ENCODE measurements at regions not wholly inside any gene's neighbourhood (a gene's known extent, or its start where the extent isn't known, plus 50 kb on each side); places are given as distances from the start of the nearest gene placed in this dataset.

- TF ChIP-seq, protein P1, sequence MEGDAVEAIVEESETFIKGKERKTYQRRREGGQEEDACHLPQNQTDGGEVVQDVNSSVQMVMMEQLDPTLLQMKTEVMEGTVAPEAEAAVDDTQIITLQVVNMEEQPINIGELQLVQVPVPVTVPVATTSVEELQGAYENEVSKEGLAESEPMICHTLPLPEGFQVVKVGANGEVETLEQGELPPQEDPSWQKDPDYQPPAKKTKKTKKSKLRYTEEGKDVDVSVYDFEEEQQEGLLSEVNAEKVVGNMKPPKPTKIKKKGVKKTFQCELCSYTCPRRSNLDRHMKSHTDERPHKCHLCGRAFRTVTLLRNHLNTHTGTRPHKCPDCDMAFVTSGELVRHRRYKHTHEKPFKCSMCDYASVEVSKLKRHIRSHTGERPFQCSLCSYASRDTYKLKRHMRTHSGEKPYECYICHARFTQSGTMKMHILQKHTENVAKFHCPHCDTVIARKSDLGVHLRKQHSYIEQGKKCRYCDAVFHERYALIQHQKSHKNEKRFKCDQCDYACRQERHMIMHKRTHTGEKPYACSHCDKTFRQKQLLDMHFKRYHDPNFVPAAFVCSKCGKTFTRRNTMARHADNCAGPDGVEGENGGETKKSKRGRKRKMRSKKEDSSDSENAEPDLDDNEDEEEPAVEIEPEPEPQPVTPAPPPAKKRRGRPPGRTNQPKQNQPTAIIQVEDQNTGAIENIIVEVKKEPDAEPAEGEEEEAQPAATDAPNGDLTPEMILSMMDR (conservative IDR thresholded peaks at IDR 0.05; ENCODE audit: low read depth, low read length): no peak
- TF ChIP-seq FOS (IDR thresholded peaks at IDR 0.05; ENCODE audit: low read depth, low read length) (no peak), MXI1 (IDR thresholded peaks at IDR 0.05; ENCODE audit: borderline replicate concordance, low read depth, low read length) (no peak), CHD1 (IDR thresholded peaks at IDR 0.05; ENCODE audit: low read depth, low read length) (no peak), RFX5 (IDR thresholded peaks at IDR 0.05; ENCODE audit: low read depth, low read length) (no peak)
Observed at GRCh38 chr12:58541300-58541690, 379.0 kb downstream of the LRIG3 start (continued).

- POLR2A ChIA-PET (ENCODE audit: unreplicated experiment): no interaction called here
- Histone ChIP-seq H3K56ac (ENCODE audit: extremely low read depth, insufficient read depth, low read length) (no peak overlapping the region), H3K36me3 (ENCODE audit: control insufficient read depth, insufficient read depth, low read length) (no peaks in the 10 kb centered on the region), H3K4me1 (ENCODE audit: control insufficient read depth, insufficient read depth, low read length) (peaks cover 3% of the 10 kb centered on the region; the same call in 1 of the 2 replicates), H3K23ac (ENCODE audit: low read depth, low read length) (no peak overlapping the region), H3K27me3 (ENCODE audit: control insufficient read depth, insufficient read depth, low read length) (no peaks in the 10 kb centered on the region), H2AK9ac (replicated peaks; ENCODE audit: low read depth, low read length, poor library complexity) (no peak overlapping the region), H3K4me3 (ENCODE audit: insufficient read depth, low read depth, low read length) (no peak overlapping the region), H2BK120ac (ENCODE audit: low read depth, low read length) (no peak overlapping the region), H4K8ac (ENCODE audit: low read depth in 2 of 2, low read length in 2 of 2) (no peak overlapping the region), H2AK5ac (ENCODE audit: low read depth, low read length) (no peak overlapping the region), H2AFZ (replicated peaks; ENCODE audit: low read length, poor library complexity) (no peak overlapping the region), H3K14ac (replicated peaks; ENCODE audit: low read depth, low read length) (no peak overlapping the region), H3K9ac (ENCODE audit: low read depth, low read length) (no peak overlapping the region), H3K9me3 (ENCODE audit: control insufficient read depth, insufficient read depth, low read length) (no peaks in the 10 kb centered on the region), H2BK15ac (ENCODE audit: low read depth, low read length) (no peak overlapping the region), H3K9me1 (ENCODE audit: insufficient read depth, low read length) (no peaks in the 10 kb centered on the region), H3K79me1 (ENCODE audit: low read depth in 1 of 2, low read length in 2 of 2) (no peaks in the 10 kb centered on the region), H3K4me2 (ENCODE audit: low read depth, low read length) (no peak overlapping the region), H3K27ac (ENCODE audit: insufficient read depth, low read length) (no peak overlapping the region), H4K91ac (ENCODE audit: insufficient read depth, low read depth, low read length) (no peak overlapping the region), H3K18ac (ENCODE audit: low read depth, low read length) (no peak overlapping the region), H2BK5ac (ENCODE audit: low read depth, low read length, poor library complexity, severe bottlenecking) (no peak overlapping the region), H3K4ac (ENCODE audit: low read depth, low read length) (no peak overlapping the region), H4K20me1 (ENCODE audit: insufficient read depth, low read length) (no peaks in the 10 kb centered on the region), H4K5ac (ENCODE audit: low read depth, low read length) (no peak overlapping the region), H2BK20ac (ENCODE audit: low read depth, low read length) (no peak overlapping the region)
- ATAC-seq (ENCODE audit: low read depth) (no peak), DNase-seq (no peak)
- CTCF ChIA-PET: no interaction called here
- intact Hi-C loops (cut with micrococcal nuclease): loop anchor here (10.0 kb wide), 2 partner anchors 221 to 831 kb away; no protein-coding TSS in a partner anchor
- in situ Hi-C loops (cut with MboI; ENCODE audit: low sequenced_read_pairs): loop anchor here (5.0 to 10.0 kb wide), 2 partner anchors 341 to 548 kb away; no protein-coding TSS in a partner anchor
- dilution Hi-C loops (cut with HindIII; ENCODE audit: low sequenced_read_pairs, unreplicated experiment): no loop called here
- BruUV-seq (replicated peaks): no TSS peak
- TF ChIP-seq RFX5 (IDR thresholded peaks at IDR 0.05; ENCODE audit: low read depth, low read length) (no peak), NFE2L2 (IDR thresholded peaks at IDR 0.05; ENCODE audit: low read depth, low read length) (no peak), BHLHE40 (IDR thresholded peaks at IDR 0.05; ENCODE audit: low read depth, low read length) (no peak)
- TF ChIP-seq, protein P2, sequence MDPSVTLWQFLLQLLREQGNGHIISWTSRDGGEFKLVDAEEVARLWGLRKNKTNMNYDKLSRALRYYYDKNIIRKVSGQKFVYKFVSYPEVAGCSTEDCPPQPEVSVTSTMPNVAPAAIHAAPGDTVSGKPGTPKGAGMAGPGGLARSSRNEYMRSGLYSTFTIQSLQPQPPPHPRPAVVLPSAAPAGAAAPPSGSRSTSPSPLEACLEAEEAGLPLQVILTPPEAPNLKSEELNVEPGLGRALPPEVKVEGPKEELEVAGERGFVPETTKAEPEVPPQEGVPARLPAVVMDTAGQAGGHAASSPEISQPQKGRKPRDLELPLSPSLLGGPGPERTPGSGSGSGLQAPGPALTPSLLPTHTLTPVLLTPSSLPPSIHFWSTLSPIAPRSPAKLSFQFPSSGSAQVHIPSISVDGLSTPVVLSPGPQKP (IDR thresholded peaks at IDR 0.05; ENCODE audit: borderline replicate concordance, low read depth, low read length): no peak
- no CpG with 5 or more reads among the region's 1 CpG for WGBS, 2 experiments (ENCODE audit: extremely low coverage in 2 of 2, insufficient read length in 1 of 2)
Observed at GRCh38 chr12:58544281-58544680, 376.0 kb downstream of the LRIG3 start.
